SK-N-MC (cell line): ENCODE measurements at regions not wholly inside any gene's neighbourhood (a gene's known extent, or its start where the extent isn't known, plus 50 kb on each side); places are given as distances from the start of the nearest gene placed in this dataset.

Experiments
- EZH2 ChIP-seq: fragments of 200-600 bp; sonication (generic); IDR thresholded peaks from one replicate; pipeline ENCODE4 v1.6.1; 2017; ENCODE audit warnings: antibody characterized with exemption
- FOXP2 ChIP-seq: optimal IDR thresholded peaks from 2 replicates; pipeline ENCODE3; 2011; ENCODE audit warnings: mild to moderate bottlenecking, moderate library complexity; ENCODE audit not compliant: insufficient read depth; ENCODE audit errors: extremely low read length, control extremely low read depth
- POLR2AphosphoS5 ChIP-seq: IDR thresholded peaks from 2 replicates; pipeline ENCODE4 v1.6.1; 2012; ENCODE audit warnings: mild to moderate bottlenecking, low read depth, low read length, borderline replicate concordance

DNA sequence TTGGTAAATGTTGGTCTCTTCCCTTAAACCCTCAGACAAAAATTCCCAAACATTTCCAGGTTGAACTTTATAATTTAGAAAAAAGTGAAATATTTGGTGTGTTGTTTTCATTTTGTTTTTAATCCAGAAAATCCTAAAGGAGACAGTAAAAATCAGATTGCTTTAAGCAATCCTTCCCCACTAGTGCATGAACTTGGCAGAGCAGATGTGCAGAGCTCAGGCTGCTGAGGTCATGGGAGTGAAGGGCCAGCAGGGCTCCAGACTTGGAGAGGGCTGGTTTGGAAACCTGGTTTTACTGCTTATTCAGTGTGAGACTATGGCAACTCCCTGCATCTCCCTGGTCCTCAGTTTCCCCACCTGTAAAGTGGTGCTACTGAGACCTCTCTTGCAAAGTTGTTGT, 66.7 kb upstream of the TEX51 start:
- TF ChIP-seq POLR2AphosphoS5 (no peak), EZH2 (no peak), FOXP2 (no peak)
